Chondrocyte (in vitro differentiated cells): ENCODE measurements at regions not wholly inside any gene's neighbourhood (a gene's known extent, or its start where the extent isn't known, plus 50 kb on each side); places are given as distances from the start of the nearest gene placed in this dataset.

ENCODE experiments used
- DNase-seq: peaks from one replicate; pipeline ENCODE4 v3.0.0; 2021; ENCODE audit warnings: mixed read lengths, low spot score
- H3K27ac Mint-ChIP-seq: one replicate; pipeline ENCODE4 v1.8.0; 2021; ENCODE audit warnings: mild to moderate bottlenecking, moderate library complexity, mixed read lengths; ENCODE audit not compliant: unreplicated experiment
- H3K27me3 Mint-ChIP-seq: 2 replicates; pipeline ENCODE4 v1.8.0; 2021; ENCODE audit warnings: low read depth, mixed read lengths
- H3K36me3 Mint-ChIP-seq: 2 replicates; pipeline ENCODE4 v1.8.0; 2021; ENCODE audit warnings: low read depth, mixed read lengths
- H3K4me1 Mint-ChIP-seq: 2 replicates; pipeline ENCODE4 v1.8.0; 2021; ENCODE audit warnings: low read depth, mild to moderate bottlenecking, mixed read lengths
- H3K4me3 Mint-ChIP-seq: one replicate; pipeline ENCODE4 v1.8.0; 2021; ENCODE audit warnings: mild to moderate bottlenecking, moderate library complexity, mixed read lengths; ENCODE audit not compliant: unreplicated experiment
- H3K9me3 Mint-ChIP-seq: 2 replicates; pipeline ENCODE4 v1.8.0; 2021; ENCODE audit warnings: low read depth, mixed read lengths
- TF ChIP-seq, protein P1 (sequence below): fragments of 200-600 bp; sonication (generic); IDR thresholded peaks from 2 replicates; pipeline ENCODE4 v1.5.0; 2021; ENCODE audit warnings: antibody characterized with exemption, mild to moderate bottlenecking, moderate library complexity

DNA sequence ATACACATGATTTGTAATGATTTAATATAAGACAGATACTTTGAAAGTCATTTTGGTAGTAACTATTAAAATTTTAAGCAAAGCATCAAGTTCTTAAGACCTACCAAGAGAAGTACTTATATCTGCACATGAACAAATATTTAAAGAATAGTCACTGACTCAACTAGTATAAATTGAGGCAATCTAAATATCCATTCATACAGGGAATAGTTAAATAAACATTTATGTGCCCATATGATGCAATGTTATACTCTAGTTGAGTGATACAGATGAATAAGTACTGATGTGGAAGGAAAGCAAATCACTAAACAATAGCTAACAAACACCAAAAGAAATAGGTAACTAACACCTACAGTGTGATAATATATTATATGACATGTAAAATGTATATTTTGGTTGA is 527.7 kb downstream of the EPHA3 start:
- Mint-ChIP-seq H3K9me3 (peaks cover 4% of the 10 kb centered on the region), H3K4me1 (no peaks in the 10 kb centered on the region), H3K27me3 (peaks cover under 1% of the 10 kb centered on the region), H3K27ac (no peak overlapping the region), H3K36me3 (no peaks in the 10 kb centered on the region), H3K4me3 (no peak overlapping the region)
- no peak for DNase-seq
- TF ChIP-seq, protein P1, sequence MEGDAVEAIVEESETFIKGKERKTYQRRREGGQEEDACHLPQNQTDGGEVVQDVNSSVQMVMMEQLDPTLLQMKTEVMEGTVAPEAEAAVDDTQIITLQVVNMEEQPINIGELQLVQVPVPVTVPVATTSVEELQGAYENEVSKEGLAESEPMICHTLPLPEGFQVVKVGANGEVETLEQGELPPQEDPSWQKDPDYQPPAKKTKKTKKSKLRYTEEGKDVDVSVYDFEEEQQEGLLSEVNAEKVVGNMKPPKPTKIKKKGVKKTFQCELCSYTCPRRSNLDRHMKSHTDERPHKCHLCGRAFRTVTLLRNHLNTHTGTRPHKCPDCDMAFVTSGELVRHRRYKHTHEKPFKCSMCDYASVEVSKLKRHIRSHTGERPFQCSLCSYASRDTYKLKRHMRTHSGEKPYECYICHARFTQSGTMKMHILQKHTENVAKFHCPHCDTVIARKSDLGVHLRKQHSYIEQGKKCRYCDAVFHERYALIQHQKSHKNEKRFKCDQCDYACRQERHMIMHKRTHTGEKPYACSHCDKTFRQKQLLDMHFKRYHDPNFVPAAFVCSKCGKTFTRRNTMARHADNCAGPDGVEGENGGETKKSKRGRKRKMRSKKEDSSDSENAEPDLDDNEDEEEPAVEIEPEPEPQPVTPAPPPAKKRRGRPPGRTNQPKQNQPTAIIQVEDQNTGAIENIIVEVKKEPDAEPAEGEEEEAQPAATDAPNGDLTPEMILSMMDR = no peak

DNA sequence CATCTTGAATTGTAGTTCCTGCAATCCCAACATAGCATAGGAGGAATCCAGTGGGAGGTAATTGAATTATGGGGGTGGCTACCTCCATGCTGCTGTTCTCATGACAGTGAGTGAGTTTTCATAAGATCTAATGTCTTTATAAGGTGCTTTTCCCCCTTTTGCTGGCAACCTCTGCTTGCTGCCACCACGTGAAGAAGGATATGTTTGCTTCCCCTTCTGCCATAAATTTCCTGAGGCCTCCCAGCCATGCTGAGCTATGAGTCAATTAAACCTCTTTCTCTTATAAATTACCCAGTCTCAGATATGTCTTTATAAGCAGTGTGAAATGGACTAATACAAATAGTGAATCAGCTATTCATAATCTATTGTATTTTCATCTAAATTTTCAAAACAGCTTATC is 537.3 kb downstream of the EPHA3 start:
- TF ChIP-seq, protein P1 = no peak
- H3K9me3 Mint-ChIP-seq = peaks cover 20% of the 10 kb centered on the region
- peaks cover 2% of the 10 kb centered on the region for H3K27me3 Mint-ChIP-seq
- no peak overlapping the region for H3K4me3 Mint-ChIP-seq
- no peaks in the 10 kb centered on the region for H3K4me1 Mint-ChIP-seq
- no peak for DNase-seq
- H3K27ac Mint-ChIP-seq = no peak overlapping the region
- peaks cover 1% of the 10 kb centered on the region for H3K36me3 Mint-ChIP-seq

DNA sequence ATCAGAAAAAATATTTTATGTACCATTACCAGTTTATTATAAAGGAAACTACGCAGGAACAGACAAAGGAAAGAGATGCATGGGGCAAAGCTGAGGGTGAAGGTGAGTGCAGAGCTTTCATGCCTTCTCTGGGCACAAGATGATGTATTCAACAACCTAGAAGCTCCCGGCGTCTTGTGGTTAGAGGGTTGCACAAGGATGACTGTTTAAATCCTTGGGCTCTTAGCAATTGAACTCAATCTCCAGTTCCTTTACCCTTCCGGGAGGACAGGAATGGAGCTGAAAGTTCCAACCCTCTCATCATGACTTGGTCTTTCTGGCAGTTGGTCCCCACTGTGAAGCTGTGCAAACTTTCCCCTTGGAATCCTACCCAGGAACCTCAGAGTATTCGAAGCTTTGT is 542.0 kb downstream of the EPHA3 start:
- Mint-ChIP-seq H3K36me3 (no peaks in the 10 kb centered on the region), H3K9me3 (no peaks in the 10 kb centered on the region), H3K4me1 (no peaks in the 10 kb centered on the region), H3K4me3 (no peak overlapping the region), H3K27me3 (peaks cover 4% of the 10 kb centered on the region), H3K27ac (no peak overlapping the region)
- TF ChIP-seq, protein P1 = no peak
- DNase-seq = no peak

DNA sequence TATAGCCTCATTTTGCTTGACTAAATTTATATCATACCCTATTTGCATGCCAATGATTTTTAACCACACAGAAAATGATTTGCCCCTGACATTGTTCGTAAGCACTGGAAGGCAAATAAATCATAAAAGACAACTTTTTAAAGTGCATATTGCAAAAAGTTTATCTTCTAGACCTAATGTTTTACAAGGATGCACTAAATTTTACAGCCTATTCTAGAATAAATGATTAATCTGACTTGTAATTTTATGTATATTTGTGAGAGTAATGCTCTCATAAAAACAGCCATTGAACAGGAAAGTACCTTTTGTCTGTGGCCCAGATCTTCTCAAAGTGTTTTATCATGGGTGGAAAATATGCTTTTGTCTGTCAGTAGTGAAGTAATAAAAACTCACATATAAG is 546.6 kb downstream of the EPHA3 start:
- Mint-ChIP-seq H3K4me1 (no peaks in the 10 kb centered on the region), H3K27ac (no peak overlapping the region), H3K36me3 (peaks cover 3% of the 10 kb centered on the region), H3K4me3 (no peak overlapping the region), H3K9me3 (peaks cover 22% of the 10 kb centered on the region), H3K27me3 (peaks cover 4% of the 10 kb centered on the region)
- TF ChIP-seq, protein P1 = no peak
- DNase-seq = no peak

DNA sequence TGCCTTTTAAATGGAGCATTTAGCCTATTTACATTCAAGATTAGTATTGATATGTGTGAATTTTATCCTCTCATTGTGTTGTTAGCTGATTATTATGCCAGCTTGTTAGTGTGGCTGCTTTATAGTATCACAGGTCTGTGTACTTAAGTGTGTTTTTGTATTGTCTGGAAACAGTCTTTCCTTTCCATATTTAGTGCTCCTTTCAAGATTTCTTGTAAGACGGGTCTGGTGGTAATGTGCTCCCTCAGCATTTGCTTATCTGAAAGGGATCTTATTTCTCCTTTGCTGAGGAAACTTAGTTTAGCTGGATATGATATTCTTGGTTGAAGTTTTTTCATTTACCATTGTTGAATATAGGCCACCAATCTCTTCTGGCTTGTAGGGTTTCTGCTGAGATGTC is 549.0 kb downstream of the EPHA3 start:
- H3K4me3 Mint-ChIP-seq = no peak overlapping the region
- peaks cover 22% of the 10 kb centered on the region for H3K9me3 Mint-ChIP-seq
- TF ChIP-seq, protein P1 = no peak
- peaks cover 3% of the 10 kb centered on the region for H3K36me3 Mint-ChIP-seq
- H3K27me3 Mint-ChIP-seq = peaks cover 4% of the 10 kb centered on the region
- H3K27ac Mint-ChIP-seq = no peak overlapping the region
- peaks cover 2% of the 10 kb centered on the region for H3K4me1 Mint-ChIP-seq
- no peak for DNase-seq
